ENCODE measurements at regions not wholly inside any gene's neighbourhood (a gene's known extent, or its start where the extent isn't known, plus 50 kb on each side); places are given as distances from the start of the nearest gene placed in this dataset.
"Not testable (repeated sequence)": the region's sequence is repeated elsewhere in the genome, so short reads cannot be mapped to it uniquely, and the experiment has no call there.

GRCh38 chrX:93468075-93468474 is 205.3 kb downstream of the NAP1L3 start:
- DNase-seq, result no peak

GRCh38 chrX:93466383-93466782 is 207.0 kb downstream of the NAP1L3 start:
- no peak for DNase-seq

GRCh38 chrX:93461060-93461459 is 212.3 kb downstream of the NAP1L3 start:
- DNase-seq, result no peak

GRCh38 chrX:93454509-93454908 is 218.9 kb downstream of the NAP1L3 start:
- DNase-seq, result no peak

GRCh38 chrX:93434721-93435120 is 238.7 kb downstream of the NAP1L3 start:
- not testable (repeated sequence) for DNase-seq

GRCh38 chrX:93428497-93428896 is 244.9 kb downstream of the NAP1L3 start:
- DNase-seq, result no peak

GRCh38 chrX:93422693-93423092 is 250.7 kb downstream of the NAP1L3 start:
- peak; percentile 26 for DNase-seq

GRCh38 chrX:93420525-93421082 is 252.8 kb downstream of the NAP1L3 start:
- no peak for DNase-seq

- DNase-seq, result no peak
Measured at GRCh38 chrX:93420090-93420489, 253.3 kb downstream of the NAP1L3 start.

- no peak for DNase-seq
Measured at GRCh38 chrX:93419642-93420041, 253.7 kb downstream of the NAP1L3 start.

GRCh38 chrX:93404121-93404520 is 269.3 kb downstream of the NAP1L3 start:
- DNase-seq, result no peak

- no peak for DNase-seq
Measured at GRCh38 chrX:93354651-93355050, 318.7 kb downstream of the NAP1L3 start.

GRCh38 chrX:93346309-93346708 is 327.1 kb downstream of the NAP1L3 start:
- DNase-seq, result no peak

- not testable (repeated sequence) for DNase-seq
Measured at GRCh38 chrX:93344287-93344686, 329.1 kb downstream of the NAP1L3 start.

- DNase-seq, result no peak
Measured at GRCh38 chrX:93332329-93332728, 341.0 kb downstream of the NAP1L3 start.

- no peak for DNase-seq
Measured at GRCh38 chrX:93322110-93322509, 351.3 kb downstream of the NAP1L3 start.

GRCh38 chrX:93319609-93320008 is 353.8 kb downstream of the NAP1L3 start:
- no peak for DNase-seq
